GM19468 (cell line): ENCODE measurements at regions not wholly inside any gene's neighbourhood (a gene's known extent, or its start where the extent isn't known, plus 50 kb on each side); places are given as distances from the start of the nearest gene placed in this dataset.
A peak's percentile ranks its signal among the peaks of the same experiment; 100 is the strongest.
"Not testable (repeated sequence)": the region's sequence is repeated elsewhere in the genome, so short reads cannot be mapped to it uniquely, and the experiment has no call there.

Source experiments
- ATAC-seq: cut with Tn5 transposase; IDR thresholded peaks from one replicate; pipeline ENCODE4 v1.9.1; 2021; ENCODE audit warnings: mild to moderate bottlenecking, moderate library complexity, moderate number of reproducible peaks; ENCODE audit not compliant: unreplicated experiment; ENCODE audit errors: extremely low read depth

- ATAC-seq: no peak
Observed at GRCh38 chr9:78985084-78985738, 586.6 kb upstream of the TLE4 start.

GRCh38 chr9:78986446-78986845 is 585.3 kb upstream of the TLE4 start:
- no peak for ATAC-seq

- ATAC-seq: no peak
Observed at GRCh38 chr9:78989031-78989658, 582.6 kb upstream of the TLE4 start.

- no peak for ATAC-seq
Observed at GRCh38 chr9:78994471-78994870, 577.3 kb upstream of the TLE4 start.

- not testable (repeated sequence) for ATAC-seq
Observed at GRCh38 chr9:78994974-78995373, 576.8 kb upstream of the TLE4 start.

- ATAC-seq: no peak
Observed at GRCh38 chr9:78997296-78997695, 574.5 kb upstream of the TLE4 start.

- ATAC-seq: no peak
Observed at GRCh38 chr9:79000230-79001002, 571.3 kb upstream of the TLE4 start.

GRCh38 chr9:79001012-79001411 is 570.8 kb upstream of the TLE4 start:
- ATAC-seq: no peak

GRCh38 chr9:79003514-79003913 is 568.3 kb upstream of the TLE4 start:
- ATAC-seq: no peak

GRCh38 chr9:79004032-79004431 is 567.7 kb upstream of the TLE4 start:
- ATAC-seq: no peak

- no peak for ATAC-seq
Observed at GRCh38 chr9:79006546-79006945, 565.2 kb upstream of the TLE4 start.

- peak; percentile 92 for ATAC-seq
Observed at GRCh38 chr9:79007701-79008483, 563.9 kb upstream of the TLE4 start.

GRCh38 chr9:79008916-79009315 is 562.8 kb upstream of the TLE4 start:
- ATAC-seq: no peak

- no peak for ATAC-seq
Observed at GRCh38 chr9:79011461-79011860, 560.3 kb upstream of the TLE4 start.

- ATAC-seq: no peak
Observed at GRCh38 chr9:79012561-79012960, 559.2 kb upstream of the TLE4 start.

GRCh38 chr9:79013715-79014610 is 557.8 kb upstream of the TLE4 start:
- ATAC-seq: no peak

- no peak for ATAC-seq
Observed at GRCh38 chr9:79014929-79015699, 556.7 kb upstream of the TLE4 start.

- ATAC-seq: no peak
Observed at GRCh38 chr9:79015951-79016350, 555.8 kb upstream of the TLE4 start.

- ATAC-seq: no peak
Observed at GRCh38 chr9:79020276-79020675, 551.5 kb upstream of the TLE4 start.
